Suprapubic skin (tissue), 4 donors: ENCODE measurements at regions not wholly inside any gene's neighbourhood (a gene's known extent, or its start where the extent isn't known, plus 50 kb on each side); places are given as distances from the start of the nearest gene placed in this dataset.

ENCODE experiments used
- DNase-seq, 2 donors: peaks; one replicate each; pipeline ENCODE4 v3.0.0-alpha.2; 2019; ENCODE audit warnings: low spot score in 2 of 2
- H3K27ac ChIP-seq: fragments of 200-600 bp; sonication (generic); one replicate; pipeline ENCODE4 v1.5.1; 2019
- H3K27me3 ChIP-seq: fragments of 200-600 bp; sonication (generic); one replicate; pipeline ENCODE4 v1.5.1; 2019
- H3K36me3 ChIP-seq: fragments of 200-600 bp; sonication (generic); one replicate; pipeline ENCODE4 v1.5.1; 2019
- H3K4me1 ChIP-seq: fragments of 200-600 bp; sonication (generic); one replicate; pipeline ENCODE4 v1.5.1; 2019
- H3K4me3 ChIP-seq: fragments of 200-600 bp; sonication (generic); one replicate; pipeline ENCODE4 v1.5.1; 2019; ENCODE audit warnings: mild to moderate bottlenecking
- H3K9me3 ChIP-seq: fragments of 200-600 bp; sonication (generic); one replicate; pipeline ENCODE4 v1.5.1; 2019
- EP300 ChIP-seq: sonication (generic); formaldehyde crosslinking; IDR thresholded peaks from one replicate; pipeline ENCODE4 v1.6.1; 2017; ENCODE audit warnings: antibody characterized with exemption
- POLR2A ChIP-seq, 2 donors: fragments of 450-650 bp; IDR thresholded peaks; one replicate each; pipeline ENCODE4 v1.6.1; 2017; ENCODE audit warnings: antibody characterized with exemption in 2 of 2, mild to moderate bottlenecking in 2 of 2, moderate library complexity in 2 of 2
- POLR2AphosphoS5 ChIP-seq, 3 donors: sonication (generic); formaldehyde crosslinking; IDR thresholded peaks; one replicate each; pipeline ENCODE4 v1.6.1; 2017; ENCODE audit warnings: antibody characterized with exemption in 3 of 3
- whole genome bisulfite sequencing: methylation state at CpG from one replicate; pipeline ENCODE4 v1.1.5; 2018; 5-methylcytosine and 5-hydroxymethylcytosine counted together
- TF ChIP-seq, protein P1 (sequence below), 2 donors: fragments of 200-600 bp in 1 of 2; fragments of 450-650 bp in 1 of 2; sonication (generic) in 1 of 2; IDR thresholded peaks; one replicate each; pipeline ENCODE4 v1.5.1; 2016 to 2019; ENCODE audit warnings: antibody characterized with exemption in 2 of 2, mild to moderate bottlenecking in 1 of 2, moderate library complexity in 1 of 2

DNA sequence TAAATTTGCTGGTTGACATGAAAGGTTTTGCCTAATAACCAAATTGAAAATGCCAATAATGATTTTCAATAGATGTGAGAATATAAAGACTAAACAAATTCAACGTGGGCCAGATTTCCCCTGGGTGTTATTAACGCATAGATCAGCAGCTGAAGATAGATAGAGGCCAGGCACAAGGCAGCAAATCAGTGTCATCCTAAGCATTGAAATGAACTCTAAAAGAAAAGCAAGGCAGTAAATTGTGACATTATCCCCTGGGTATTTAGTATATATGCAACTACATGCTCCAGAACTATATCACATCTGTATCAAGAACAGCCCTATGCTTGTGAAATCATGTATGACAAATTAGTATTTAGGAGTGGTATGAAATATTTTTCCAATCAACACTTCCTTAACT, 167.1 kb upstream of the EPHA3 start:
- TF ChIP-seq, protein P1, sequence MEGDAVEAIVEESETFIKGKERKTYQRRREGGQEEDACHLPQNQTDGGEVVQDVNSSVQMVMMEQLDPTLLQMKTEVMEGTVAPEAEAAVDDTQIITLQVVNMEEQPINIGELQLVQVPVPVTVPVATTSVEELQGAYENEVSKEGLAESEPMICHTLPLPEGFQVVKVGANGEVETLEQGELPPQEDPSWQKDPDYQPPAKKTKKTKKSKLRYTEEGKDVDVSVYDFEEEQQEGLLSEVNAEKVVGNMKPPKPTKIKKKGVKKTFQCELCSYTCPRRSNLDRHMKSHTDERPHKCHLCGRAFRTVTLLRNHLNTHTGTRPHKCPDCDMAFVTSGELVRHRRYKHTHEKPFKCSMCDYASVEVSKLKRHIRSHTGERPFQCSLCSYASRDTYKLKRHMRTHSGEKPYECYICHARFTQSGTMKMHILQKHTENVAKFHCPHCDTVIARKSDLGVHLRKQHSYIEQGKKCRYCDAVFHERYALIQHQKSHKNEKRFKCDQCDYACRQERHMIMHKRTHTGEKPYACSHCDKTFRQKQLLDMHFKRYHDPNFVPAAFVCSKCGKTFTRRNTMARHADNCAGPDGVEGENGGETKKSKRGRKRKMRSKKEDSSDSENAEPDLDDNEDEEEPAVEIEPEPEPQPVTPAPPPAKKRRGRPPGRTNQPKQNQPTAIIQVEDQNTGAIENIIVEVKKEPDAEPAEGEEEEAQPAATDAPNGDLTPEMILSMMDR (IDR thresholded peaks at IDR 0.05) = no peak
- TF ChIP-seq POLR2A (IDR thresholded peaks at IDR 0.05) = no peak
- no peak for TF ChIP-seq EP300
- TF ChIP-seq POLR2AphosphoS5 (IDR thresholded peaks at IDR 0.05) = no peak
- 21% methylated on average over 2 of the region's 2 CpGs for WGBS

DNA sequence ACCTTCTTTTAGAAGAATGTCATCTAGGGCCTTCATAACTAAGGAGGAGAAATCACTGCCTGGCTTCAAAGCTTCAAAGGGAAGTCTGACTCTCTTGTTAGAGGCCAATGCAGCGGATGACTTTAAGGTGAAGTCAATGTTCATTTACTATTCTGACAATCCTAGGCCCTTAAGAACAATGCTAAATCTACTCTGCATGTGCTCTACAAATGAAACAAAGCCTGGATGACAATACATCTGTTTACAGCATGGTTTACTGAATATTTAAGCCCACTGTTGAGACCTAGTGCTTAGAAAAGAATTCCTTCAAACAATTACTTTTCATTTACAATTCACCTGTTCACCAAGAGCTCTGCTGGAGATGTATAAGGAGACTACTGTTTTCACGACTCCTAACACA, 160.4 kb upstream of the EPHA3 start:
- WGBS = 97% methylated on average over 2 of the region's 2 CpGs
- H3K27ac ChIP-seq = no peak overlapping the region
- TF ChIP-seq, protein P1 (IDR thresholded peaks at IDR 0.05) = no peak
- TF ChIP-seq POLR2AphosphoS5 (IDR thresholded peaks at IDR 0.05) = no peak
- no peak for TF ChIP-seq EP300
- no peak for TF ChIP-seq POLR2A (IDR thresholded peaks at IDR 0.05)

More for the DNA sequence above, 167.1 kb upstream of the EPHA3 start:
- Histone ChIP-seq H3K36me3 (no peaks in the 10 kb centered on the region), H3K4me3 (no peak overlapping the region), H3K27ac (no peak overlapping the region), H3K27me3 (no peaks in the 10 kb centered on the region), H3K4me1 (no peaks in the 10 kb centered on the region), H3K9me3 (no peaks in the 10 kb centered on the region)
- DNase-seq = no peak

DNA sequence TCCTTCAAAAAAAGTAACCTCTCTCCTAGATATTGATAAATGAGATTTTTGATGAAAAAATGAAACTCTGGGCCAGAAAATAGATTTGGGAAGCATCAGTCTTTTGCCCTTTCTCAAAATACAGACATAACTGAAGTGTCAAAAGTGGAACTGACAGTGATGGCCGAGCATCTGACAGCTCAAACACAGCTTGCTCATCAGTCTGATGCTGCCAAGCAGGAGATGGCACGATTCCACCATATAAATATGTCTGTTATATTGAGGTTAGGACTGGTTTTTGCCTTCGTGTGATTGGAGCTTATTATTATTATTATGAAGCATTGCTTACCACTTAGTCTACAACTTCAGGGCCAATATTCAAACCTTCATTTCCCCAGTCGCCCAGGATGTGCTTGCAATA, 152.6 kb upstream of the EPHA3 start:
- 67% methylated on average over 4 of the region's 4 CpGs for WGBS
- H3K27ac ChIP-seq = no peak overlapping the region

More for the DNA sequence above, 160.4 kb upstream of the EPHA3 start:
- no peak for DNase-seq
- Histone ChIP-seq H3K9me3 (no peaks in the 10 kb centered on the region), H3K4me3 (no peak overlapping the region), H3K36me3 (no peaks in the 10 kb centered on the region), H3K4me1 (no peaks in the 10 kb centered on the region), H3K27me3 (no peaks in the 10 kb centered on the region)

DNA sequence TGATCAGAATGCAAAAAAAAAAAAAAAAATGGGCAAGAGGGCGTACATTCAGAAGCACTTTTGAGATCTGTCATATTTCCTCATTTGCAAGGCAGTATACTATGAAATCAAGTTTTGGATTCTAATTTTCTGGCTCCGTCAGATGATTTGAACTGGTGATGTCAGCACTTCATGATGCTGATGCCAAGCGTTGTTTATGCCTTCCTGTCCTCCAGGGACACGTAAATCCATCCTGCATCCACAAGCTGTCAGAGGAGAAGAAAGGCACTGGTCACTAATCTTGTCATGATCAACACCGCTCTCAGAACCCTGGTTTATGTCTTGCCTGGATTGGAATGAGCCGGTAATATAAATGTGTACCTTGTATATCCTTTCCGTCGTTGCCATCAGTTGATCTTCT, 152.1 kb upstream of the EPHA3 start:
- no peak for DNase-seq
- H3K4me1 ChIP-seq = no peaks in the 10 kb centered on the region

More for the DNA sequence above, 152.6 kb upstream of the EPHA3 start:
- Histone ChIP-seq H3K9me3 (no peaks in the 10 kb centered on the region), H3K4me3 (no peak overlapping the region), H3K36me3 (no peaks in the 10 kb centered on the region), H3K27me3 (no peaks in the 10 kb centered on the region), H3K4me1 (no peaks in the 10 kb centered on the region)
- DNase-seq = no peak
- TF ChIP-seq EP300 = no peak
- TF ChIP-seq, protein P1 (IDR thresholded peaks at IDR 0.05) = no peak
- no peak for TF ChIP-seq POLR2AphosphoS5 (IDR thresholded peaks at IDR 0.05)
- TF ChIP-seq POLR2A (IDR thresholded peaks at IDR 0.05) = no peak

DNA sequence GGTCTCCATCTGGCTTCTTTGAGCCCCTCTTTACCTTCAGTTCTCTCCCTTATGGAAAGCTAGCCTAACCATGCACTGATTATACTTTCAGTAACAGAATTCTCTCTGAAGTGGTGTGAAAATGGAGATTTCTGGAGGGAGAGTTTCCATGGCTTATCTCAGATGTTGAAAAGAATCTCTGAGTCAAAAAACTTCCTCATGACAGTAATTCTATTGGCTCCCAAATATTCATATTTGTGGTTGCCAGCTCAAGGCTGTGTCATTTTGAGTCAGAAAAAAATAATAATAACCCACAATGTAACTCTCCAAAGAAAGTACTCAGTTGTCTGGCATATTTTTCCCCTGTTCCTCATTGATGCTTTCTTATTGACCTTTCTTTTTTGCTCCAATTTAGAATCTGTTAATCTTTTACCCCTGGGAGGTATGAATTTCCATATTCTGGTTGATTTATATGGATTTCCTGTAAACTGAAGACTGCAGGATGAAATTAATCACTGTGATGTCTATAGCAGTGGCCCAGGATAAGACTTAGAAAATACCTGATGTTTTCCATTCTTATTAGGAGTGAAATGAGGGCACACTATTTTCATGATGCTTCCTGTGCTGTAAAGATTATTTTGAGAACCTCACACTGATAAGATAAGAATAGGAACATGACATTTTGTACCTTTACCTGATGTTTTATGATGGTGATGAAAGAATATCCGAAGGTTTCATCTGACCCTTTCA, 149.5 kb upstream of the EPHA3 start:
- no peaks in the 10 kb centered on the region for H3K4me1 ChIP-seq
- no peak overlapping the region for H3K4me3 ChIP-seq
- 50% methylated on average over 1 of the region's 1 CpG for WGBS
- H3K27me3 ChIP-seq = no peaks in the 10 kb centered on the region
- TF ChIP-seq POLR2AphosphoS5 (IDR thresholded peaks at IDR 0.05) (no peak), EP300 (no peak), POLR2A (IDR thresholded peaks at IDR 0.05) (no peak)
- TF ChIP-seq, protein P1 (IDR thresholded peaks at IDR 0.05) = no peak
- no peak for DNase-seq
- no peaks in the 10 kb centered on the region for H3K36me3 ChIP-seq
- H3K27ac ChIP-seq = no peak overlapping the region
- no peaks in the 10 kb centered on the region for H3K9me3 ChIP-seq

More for the DNA sequence above, 152.1 kb upstream of the EPHA3 start:
- Histone ChIP-seq H3K27ac (no peak overlapping the region), H3K4me3 (no peak overlapping the region), H3K27me3 (no peaks in the 10 kb centered on the region), H3K36me3 (no peaks in the 10 kb centered on the region), H3K9me3 (no peaks in the 10 kb centered on the region)
- no peak for TF ChIP-seq EP300
- TF ChIP-seq, protein P1 (IDR thresholded peaks at IDR 0.05) = no peak
- no peak for TF ChIP-seq POLR2A (IDR thresholded peaks at IDR 0.05)
- no peak for TF ChIP-seq POLR2AphosphoS5 (IDR thresholded peaks at IDR 0.05)
- 69% methylated on average over 8 of the region's 8 CpGs for WGBS
